Stimulated activated CD8-positive, alpha-beta memory T cell treated with anti-CD3 and anti-CD28 coated beads, Interleukin-7, amount 100 ng/mL, for 4 hours (primary cell): ENCODE measurements at regions not wholly inside any gene's neighbourhood (a gene's known extent, or its start where the extent isn't known, plus 50 kb on each side); places are given as distances from the start of the nearest gene placed in this dataset.
"Not testable (repeated sequence)": the region's sequence is repeated elsewhere in the genome, so short reads cannot be mapped to it uniquely, and the experiment has no call there.

Experiments
- DNase-seq, 2 donors: peaks; one replicate each; pipeline ENCODE4 v3.0.0-alpha.2; 2020; ENCODE audit warnings: low read depth in 2 of 2

GRCh38 chr2:59798687-59799232 lies 754.7 kb downstream of the BCL11A start:
- DNase-seq, result no peak

DNA sequence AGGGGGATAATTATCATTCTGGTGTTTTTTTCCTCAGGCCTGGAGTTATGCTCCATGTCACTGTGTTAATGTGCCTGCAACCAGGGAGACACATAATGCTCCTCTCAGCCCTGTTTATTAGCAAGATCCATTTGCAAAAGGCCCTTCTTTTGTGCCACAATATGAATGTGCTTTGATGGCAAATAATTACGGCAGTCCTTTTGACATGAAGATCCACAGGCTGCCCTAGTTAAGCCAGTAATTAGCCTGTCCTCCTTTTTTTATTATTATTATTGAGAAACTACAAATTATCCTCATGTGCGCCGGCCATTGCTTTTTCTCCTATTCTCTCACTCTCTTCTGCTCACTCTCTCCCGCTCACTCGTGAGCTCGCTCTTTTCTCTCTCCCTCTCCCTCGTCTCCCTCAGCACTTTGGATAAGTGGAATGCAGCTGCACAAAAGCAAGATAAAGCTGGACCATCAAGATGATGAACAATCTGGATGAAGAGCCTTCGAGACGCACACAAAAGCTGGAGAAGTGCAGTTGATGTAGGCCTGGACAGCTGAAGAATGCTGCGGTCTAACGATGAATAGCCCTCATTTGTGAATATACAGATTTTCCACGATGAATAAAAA lies 762.3 kb downstream of the BCL11A start:
- no peak for DNase-seq

DNA sequence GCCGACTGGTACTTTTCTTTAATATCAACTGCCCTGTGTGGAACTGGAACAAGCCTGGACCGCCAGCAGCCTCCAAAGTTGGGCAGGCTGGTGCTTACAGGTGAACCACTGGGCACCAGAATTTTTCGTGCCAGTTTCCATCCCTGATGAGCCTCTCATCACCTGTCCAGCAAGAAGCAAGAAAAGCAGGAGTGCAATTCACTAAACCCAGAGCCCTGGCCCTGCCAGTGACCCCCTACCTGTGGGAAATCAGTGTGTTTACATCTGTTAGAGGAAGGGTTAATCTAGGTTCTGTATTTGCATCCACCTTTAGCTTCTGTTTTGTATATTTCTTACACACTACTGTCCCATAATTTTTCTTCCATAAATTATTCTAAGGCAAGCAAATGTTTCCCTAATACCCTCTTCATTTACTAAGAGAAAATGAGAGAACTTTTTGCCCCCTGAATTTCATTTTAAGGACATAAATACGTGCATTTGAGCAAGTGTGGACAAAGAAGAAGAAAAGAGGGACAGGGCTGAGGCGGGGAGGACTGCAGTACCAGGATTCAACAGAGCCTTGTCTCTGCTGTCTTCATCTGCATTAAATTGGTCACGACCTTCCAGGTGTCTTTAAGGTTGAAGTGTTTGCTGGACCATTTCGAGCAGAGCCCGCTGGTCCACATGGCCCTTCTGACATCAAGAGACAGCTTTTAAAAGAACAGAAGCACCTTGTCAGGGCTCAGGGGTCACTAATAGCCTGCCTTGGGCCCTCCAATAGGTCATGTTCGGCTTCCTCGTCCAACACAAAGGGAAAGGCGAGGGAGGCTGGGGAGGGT lies 763.1 kb downstream of the BCL11A start:
- DNase-seq, result no peak

- DNase-seq, result no peak
Observed at GRCh38 chr2:59789523-59789922, 763.9 kb downstream of the BCL11A start.

- no peak for DNase-seq
Observed at GRCh38 chr2:59787095-59787494, 766.4 kb downstream of the BCL11A start.

DNA sequence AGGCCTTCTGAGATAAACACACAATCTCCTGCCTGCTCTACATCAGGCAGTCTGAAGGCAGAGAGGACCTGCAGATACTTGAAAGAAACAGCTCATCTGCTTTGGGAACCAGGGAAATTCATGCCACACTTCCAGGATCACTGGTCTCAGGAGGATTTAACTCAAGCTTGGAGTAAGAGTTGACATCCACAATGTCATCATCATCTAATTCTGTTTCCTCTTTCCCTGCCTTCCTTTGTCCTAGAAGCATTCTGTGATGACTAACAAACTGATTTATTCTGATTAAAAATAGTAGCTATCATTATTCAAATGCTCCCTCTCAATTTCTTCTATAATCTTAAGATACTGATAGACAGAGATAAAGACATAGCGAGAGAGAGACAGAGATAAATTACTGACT lies 766.8 kb downstream of the BCL11A start:
- DNase-seq, result no peak

DNA sequence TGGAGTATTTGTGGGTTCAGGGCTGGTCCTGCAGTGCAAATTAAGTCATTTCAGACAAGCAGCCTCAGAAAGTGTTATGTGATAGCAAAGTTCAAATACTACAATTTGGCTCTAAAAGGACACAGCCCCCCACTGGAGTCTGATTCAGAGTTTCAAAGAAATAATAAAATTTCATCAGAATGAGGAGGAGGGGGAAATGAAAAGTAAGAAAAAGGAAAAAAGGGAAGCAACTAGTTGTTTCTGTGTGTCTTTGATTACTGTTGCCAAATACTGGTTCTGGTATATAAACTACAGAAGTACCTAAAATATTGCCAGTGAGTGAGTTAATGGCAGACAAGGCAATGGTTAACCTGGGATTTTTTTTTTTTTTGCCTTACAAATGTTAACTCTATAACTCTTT lies 773.9 kb downstream of the BCL11A start:
- DNase-seq, result no peak

DNA sequence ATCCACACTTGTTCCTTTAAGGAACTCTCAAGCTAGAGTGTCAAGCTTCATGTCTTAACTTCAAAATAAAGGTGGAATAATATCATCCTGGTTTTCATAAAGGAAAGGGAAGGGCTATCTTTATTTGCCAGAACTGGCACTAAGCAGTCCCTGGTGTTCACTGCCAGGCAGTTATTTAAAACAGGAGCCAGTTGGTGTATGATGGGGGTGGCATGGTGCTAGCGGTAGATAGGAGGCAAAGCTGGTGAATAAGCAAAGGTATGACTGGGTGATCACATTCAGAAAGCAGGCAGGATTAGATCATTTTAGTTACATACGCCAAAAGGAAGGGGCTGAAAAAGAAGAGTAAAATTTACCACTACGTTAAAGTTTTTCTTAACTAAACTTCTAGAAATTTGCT lies 776.3 kb downstream of the BCL11A start:
- no peak for DNase-seq

DNA sequence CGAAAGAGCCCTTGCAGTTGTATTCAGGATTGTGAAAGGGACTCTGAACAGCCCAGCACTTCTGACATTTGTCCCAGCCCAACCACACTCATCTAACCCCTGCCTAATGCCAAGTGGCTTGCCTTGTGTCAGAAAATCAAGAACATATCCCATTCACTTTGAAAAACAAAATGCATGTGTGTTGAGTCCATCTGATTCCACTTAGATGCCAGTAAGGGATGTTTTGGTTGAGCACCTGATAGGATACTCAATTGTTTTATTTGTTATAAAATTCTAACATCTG lies 776.8 kb downstream of the BCL11A start:
- no peak for DNase-seq

DNA sequence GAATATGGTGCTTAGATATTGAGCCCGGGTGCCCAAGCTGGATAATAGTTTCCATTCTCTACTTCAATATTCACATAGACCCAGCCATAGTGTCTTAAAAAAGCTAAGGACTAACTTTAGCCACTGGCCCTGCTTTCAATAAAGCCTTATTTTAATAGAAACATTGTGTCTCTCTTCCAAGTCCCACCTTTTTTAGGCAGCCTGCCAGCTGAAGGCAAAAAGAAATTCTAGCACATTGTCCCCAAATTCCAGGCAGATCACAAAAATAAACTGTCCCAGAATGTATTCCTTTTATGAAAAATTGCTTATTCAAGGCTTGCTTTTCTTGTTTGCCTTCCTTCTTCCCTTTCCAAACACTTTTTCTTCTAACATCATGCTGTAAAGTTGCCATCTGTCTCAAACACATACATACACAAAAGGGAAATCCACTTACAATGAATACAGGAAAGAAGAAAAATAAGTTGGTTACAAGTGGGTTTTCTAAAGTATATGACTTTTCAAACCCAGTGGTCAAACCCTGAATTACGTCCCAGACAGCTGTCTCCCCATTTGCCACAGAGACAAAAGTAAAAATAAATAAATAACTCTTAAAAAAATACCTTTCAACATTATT lies 778.5 kb downstream of the BCL11A start:
- DNase-seq, result no peak

DNA sequence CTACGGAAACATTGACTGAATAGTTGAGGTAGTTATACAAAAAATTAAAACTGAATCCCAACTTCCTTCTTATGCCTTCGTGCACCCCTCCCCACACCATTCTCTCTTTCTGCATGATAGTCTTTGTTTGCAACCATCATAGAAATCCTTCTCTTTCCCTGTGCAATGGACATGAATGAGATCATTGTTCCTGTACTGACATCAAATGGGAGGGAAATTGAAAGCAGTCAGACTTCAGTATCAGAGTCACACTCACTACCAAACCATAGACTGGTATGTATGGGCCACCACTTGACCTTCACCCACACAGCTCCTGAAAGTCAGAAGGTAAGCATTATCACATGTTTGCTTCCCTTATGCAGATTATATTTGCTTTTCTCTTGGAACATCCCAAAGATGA lies 782.8 kb downstream of the BCL11A start:
- DNase-seq, result no peak

GRCh38 chr2:59761966-59762365 lies 791.5 kb downstream of the BCL11A start:
- DNase-seq, result no peak

- DNase-seq, result no peak
Observed at GRCh38 chr2:59756150-59756549, 797.3 kb downstream of the BCL11A start.

DNA sequence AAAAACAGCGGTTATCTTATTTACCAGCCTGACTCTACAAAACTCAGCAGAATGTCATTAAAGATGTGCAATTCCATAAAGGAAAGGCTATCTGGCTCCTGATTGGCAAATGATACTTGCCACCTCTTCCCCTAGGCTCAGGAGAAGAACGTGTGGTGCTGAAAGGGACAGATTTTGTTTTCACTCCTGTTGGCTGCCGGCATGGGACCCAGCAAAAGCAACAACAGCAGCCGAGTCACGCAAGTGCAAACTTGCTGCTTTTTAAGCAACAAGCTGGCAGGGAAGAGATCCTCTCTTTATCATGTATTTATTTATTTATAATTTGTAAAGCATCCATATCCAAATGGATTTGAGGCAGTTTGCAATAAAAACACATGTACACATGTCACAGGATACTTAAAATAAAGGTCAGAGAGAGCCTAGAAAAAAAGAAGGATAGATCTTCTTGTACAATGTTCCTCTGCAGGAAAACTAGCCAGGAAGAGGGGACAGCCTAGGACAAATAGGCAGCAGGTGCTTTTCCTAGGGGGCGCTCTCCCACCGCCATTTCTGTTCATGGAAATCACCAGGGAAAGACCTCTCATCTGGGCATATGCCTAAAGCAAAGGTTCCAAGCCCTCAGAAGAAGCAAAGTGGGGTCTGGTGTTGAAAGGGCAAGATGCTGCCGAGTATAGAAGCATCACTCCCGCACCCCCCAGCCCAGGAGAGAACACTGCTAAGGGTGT lies 799.3 kb downstream of the BCL11A start:
- DNase-seq, result no peak

DNA sequence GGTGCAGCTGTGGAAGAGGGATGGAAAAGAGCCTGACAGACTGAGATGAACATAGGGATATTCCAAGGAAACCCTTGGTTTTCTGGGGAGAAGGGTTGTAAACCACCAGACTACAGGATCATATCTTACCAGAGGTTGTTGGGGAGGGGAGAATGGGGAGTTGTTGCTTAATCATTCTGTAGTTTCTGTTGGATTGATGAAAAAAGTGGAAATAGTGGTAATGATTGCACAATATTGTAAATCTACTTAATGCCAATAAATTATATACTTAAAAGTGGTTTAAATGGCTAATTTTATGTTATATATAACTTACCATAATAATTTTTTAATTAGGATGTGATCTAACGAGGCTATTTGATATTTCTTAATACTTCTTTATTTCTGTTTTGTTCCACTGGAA lies 800.9 kb downstream of the BCL11A start:
- DNase-seq, result no peak

DNA sequence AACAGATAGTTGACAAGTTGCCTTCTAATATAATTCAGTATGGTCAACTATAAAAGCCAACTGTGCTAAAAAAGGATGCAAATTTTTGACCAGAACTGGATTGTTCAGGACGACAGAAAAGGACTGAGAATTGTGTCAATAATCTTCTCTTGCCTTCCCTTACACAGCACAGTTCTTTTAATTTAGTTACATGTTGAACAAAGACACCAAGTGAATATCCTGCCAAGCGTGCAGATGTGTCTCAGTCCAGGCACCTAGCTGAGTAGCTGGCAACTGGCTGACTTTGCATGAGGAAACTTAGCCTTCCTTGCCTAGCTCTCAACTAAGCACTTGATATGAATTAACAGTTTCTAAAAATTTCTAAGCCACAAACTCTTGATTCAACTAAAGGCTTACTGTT lies 801.4 kb downstream of the BCL11A start:
- DNase-seq, result no peak

DNA sequence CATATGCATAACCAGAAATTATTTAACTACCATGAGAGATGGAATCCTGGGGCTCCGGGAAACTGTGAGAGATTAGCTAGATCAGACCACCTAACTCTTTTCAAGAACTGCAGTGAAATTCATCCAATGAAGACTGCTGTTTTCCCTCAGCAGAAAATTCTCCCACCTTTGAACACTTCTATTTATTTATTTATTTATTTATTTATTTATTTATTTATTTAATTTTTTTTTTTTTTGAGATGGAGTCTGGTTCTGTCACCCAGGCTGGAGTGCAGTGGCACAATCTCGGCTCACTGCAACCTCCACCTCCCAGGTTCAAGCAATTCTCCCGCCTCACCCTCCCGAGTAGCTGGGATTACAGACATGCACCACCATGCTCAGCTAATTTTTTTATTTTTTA lies 802.2 kb downstream of the BCL11A start:
- not testable (repeated sequence) for DNase-seq

- no peak for DNase-seq
Observed at GRCh38 chr2:59746291-59746690, 807.2 kb downstream of the BCL11A start.

GRCh38 chr2:59745085-59745484 lies 808.4 kb downstream of the BCL11A start:
- no peak for DNase-seq

GRCh38 chr2:59744436-59744835 lies 809.0 kb downstream of the BCL11A start:
- no peak for DNase-seq

DNA sequence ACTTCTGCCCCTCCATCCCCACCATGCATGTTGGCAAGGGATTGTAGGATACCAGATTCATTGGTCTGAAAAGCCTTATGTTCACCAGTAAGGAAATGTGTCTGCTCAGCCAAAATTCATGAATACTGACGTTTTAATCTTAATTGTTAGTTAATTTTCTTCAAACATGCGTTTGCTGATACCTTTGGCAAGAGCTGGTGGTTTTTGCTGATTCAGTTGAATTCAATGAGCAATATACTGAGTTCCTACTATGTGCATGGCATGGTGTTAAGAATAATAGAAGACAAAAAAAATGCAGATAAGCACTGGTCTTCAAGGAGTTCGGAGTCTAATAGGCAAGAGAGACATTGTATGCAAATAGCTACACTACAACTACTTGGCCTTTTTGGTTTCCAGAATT lies 811.6 kb downstream of the BCL11A start:
- no peak for DNase-seq

- DNase-seq, result no peak
Observed at GRCh38 chr2:59739166-59739565, 814.3 kb downstream of the BCL11A start.
